Erythroblast (primary cell): ENCODE measurements at regions not wholly inside any gene's neighbourhood (a gene's known extent, or its start where the extent isn't known, plus 50 kb on each side); places are given as distances from the start of the nearest gene placed in this dataset.

Experiments used
- GATA1 ChIP-seq: IDR thresholded peaks from 2 replicates; pipeline ENCODE4 v1.6.1; 2011; ENCODE audit warnings: low read depth, mild to moderate bottlenecking, control low read depth, low read length, moderate library complexity
- POLR2A ChIP-seq: IDR thresholded peaks from 2 replicates; pipeline ENCODE4 v1.6.1; 2011; ENCODE audit warnings: mild to moderate bottlenecking, low read length

DNA sequence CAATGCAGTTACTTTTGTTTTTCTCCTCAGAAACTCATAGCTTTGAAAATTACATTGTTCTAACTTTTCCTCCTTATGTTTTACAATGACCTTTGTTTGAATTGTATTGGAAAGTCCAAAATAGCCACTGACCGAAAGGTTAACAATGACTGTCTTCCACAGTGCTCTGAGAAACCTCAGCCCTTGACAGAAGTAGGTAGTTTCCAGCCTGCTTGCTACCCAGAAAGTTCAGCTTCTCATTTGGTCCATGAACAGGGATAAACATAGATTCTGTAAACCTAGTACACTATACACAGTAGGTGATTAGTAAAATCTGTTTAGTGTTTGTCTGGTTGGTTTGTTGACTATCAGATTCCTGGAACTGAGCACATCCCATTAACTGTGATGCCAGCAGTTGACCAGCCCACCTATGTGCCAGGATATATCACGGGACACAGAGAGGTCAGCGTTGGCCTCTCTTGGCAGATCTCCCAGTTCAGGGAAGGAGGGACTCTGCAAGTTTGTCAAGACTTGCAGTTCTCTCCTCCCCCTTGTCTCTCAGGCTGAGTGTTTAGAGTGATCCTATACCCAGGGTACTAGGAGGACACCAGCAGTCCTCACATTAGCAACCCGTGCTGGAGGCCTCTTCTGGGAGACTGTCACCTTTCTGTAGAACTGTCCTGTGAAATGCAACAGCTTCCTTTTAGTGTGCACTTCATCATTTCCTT is 297.6 kb downstream of the ARHGAP12 start:
- TF ChIP-seq POLR2A (no peak), GATA1 (no peak)
